GM19324 (cell line): ENCODE measurements at regions not wholly inside any gene's neighbourhood (a gene's known extent, or its start where the extent isn't known, plus 50 kb on each side); places are given as distances from the start of the nearest gene placed in this dataset.
"Not testable (repeated sequence)": the region's sequence is repeated elsewhere in the genome, so short reads cannot be mapped to it uniquely, and the experiment has no call there.

ENCODE experiments used
- ATAC-seq: cut with Tn5 transposase; IDR thresholded peaks from one replicate; pipeline ENCODE4 v1.9.1; 2021; ENCODE audit warnings: mild to moderate bottlenecking, moderate library complexity; ENCODE audit not compliant: unreplicated experiment, low FRiP score

GRCh38 chr10:30534465-30535144, 94.9 kb downstream of the LYZL2 start:
- ATAC-seq: no peak

- no peak for ATAC-seq
Observed at GRCh38 chr10:30531751-30532530, 97.6 kb downstream of the LYZL2 start.

DNA sequence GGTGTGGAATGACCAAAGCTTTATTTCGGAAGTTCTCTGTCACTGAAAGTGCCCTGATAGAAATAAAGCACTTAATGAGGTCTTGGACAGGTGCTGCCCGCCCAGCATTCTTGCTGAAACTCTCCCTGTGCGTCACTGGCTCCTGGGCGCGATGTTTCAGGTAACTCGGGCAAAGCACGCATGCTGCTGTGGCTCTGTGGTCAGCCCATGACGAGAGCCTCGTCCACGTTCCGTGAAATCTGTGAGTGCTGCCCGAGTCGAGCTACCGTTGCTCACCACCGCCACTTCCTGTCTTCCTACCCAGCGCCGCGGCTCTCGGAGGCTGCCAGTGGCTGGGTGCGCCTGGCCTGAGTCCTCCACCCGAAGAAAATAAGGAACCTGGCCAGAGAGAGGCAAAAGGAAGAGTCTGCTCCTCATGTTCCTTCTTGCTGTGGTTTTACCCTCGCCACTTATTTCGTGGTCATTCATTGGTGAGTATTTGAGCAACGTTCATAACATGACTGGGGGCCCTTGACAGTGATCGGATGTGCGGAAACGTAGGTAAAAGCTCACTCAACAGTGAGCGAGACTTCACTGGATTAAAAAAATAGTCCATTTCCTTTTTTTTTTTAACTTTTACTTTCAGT, 95.5 kb downstream of the MAP3K8 start:
- peak; percentile 81 for ATAC-seq

DNA sequence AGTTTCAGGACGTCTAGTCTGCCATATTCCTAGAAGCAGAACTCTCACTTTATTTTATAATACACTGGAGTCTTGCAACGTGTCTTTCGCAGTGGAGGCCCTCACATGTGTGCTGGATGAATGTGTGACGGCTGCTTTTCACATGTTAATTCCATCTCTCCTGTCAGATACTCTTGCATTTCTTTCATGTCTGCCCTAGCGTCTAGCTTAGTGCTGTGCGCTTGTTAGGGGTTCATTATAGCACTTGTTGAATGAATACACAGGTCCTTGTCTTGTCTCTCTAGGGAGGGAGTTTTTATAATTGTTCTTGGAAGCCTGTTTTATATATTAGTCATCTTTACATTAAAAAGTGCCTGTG, 94.4 kb downstream of the MAP3K8 start:
- ATAC-seq: no peak

- ATAC-seq: no peak
Observed at GRCh38 chr10:30527623-30528428, 93.8 kb downstream of the MAP3K8 start.

- ATAC-seq: not testable (repeated sequence)
Observed at GRCh38 chr10:30522661-30523078, 88.7 kb downstream of the MAP3K8 start.

DNA sequence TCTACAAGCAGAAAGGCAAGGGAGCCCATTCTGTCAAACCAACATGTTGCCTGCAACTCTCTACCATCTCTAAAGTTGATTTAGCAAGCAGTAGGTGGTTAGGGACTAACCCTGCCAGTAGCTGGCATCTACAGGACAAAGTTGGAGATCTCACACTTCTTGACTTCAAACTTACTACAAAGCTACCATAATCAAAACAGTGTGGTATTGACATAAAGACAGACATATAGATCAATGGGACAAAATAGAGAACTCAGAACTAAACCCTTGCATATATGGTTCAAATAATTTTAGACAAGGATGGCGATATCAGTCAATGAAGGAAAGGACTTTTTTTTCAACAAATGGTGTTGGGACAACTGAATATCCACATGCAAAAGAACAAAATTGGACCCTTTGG, 84.9 kb downstream of the MAP3K8 start:
- no peak for ATAC-seq
